GM12865 (cell line): ENCODE measurements at regions not wholly inside any gene's neighbourhood (a gene's known extent, or its start where the extent isn't known, plus 50 kb on each side); places are given as distances from the start of the nearest gene placed in this dataset.

Experiments used
- DNase-seq: peaks from one replicate; pipeline ENCODE4 v3.0.0; 2010; ENCODE audit warnings: low read depth
- H3K4me3 ChIP-seq: 2 replicates; pipeline ENCODE4 v1.5.1; 2011; ENCODE audit warnings: mild to moderate bottlenecking, low read depth, low read length, control low read depth
- CTCF ChIP-seq: IDR thresholded peaks from 2 replicates; pipeline ENCODE4 v1.5.1; 2011; ENCODE audit warnings: low read length, control low read depth, low read depth, inconsistent platforms; ENCODE audit not compliant: insufficient read depth; ENCODE audit errors: missing control alignments

GRCh38 chr17:59510611-59511010, 54.8 kb upstream of the DHX40 start:
- DNase-seq: no peak
- H3K4me3 ChIP-seq: no peak overlapping the region
- TF ChIP-seq CTCF: no peak

GRCh38 chr17:59511726-59512125, 53.7 kb upstream of the DHX40 start:
- no peak overlapping the region for H3K4me3 ChIP-seq
- TF ChIP-seq CTCF: no peak
- no peak for DNase-seq

- DNase-seq: no peak
- no peak for TF ChIP-seq CTCF
- H3K4me3 ChIP-seq: no peak overlapping the region
These were observed 52.5 kb upstream of the DHX40 start for GRCh38 chr17:59512844-59513385.

- no peak overlapping the region for H3K4me3 ChIP-seq
- no peak for DNase-seq
- TF ChIP-seq CTCF: no peak
These were observed 51.2 kb upstream of the DHX40 start for GRCh38 chr17:59513934-59514841.
